D341Med (cell line): ENCODE measurements at regions not wholly inside any gene's neighbourhood (a gene's known extent, or its start where the extent isn't known, plus 50 kb on each side); places are given as distances from the start of the nearest gene placed in this dataset.
"Not testable (repeated sequence)": the region's sequence is repeated elsewhere in the genome, so short reads cannot be mapped to it uniquely, and the experiment has no call there.

Experiments used
- DNase-seq: peaks from one replicate; pipeline ENCODE4 v3.0.0; 2012; ENCODE audit warnings: low spot score

DNA sequence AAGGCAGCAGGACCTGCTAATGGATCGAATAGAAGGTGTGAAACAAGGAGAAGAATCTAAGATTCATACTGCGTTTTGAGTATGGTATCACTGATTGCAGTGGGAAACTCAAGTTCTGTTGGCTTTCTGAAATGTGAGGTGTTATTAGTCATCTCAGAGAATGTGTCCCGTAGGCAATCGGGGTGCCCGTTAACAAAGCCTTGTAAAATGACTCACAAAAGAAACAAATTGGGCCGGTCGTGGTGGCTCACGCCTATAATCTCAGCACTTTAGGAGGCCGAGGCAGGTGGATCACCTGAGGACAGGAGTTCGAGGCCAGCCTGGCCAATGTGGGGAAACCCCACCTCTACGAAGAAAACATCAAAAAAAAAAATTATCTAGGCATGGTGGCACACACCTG, 118.2 kb upstream of the C7orf33 start:
- no peak for DNase-seq

DNA sequence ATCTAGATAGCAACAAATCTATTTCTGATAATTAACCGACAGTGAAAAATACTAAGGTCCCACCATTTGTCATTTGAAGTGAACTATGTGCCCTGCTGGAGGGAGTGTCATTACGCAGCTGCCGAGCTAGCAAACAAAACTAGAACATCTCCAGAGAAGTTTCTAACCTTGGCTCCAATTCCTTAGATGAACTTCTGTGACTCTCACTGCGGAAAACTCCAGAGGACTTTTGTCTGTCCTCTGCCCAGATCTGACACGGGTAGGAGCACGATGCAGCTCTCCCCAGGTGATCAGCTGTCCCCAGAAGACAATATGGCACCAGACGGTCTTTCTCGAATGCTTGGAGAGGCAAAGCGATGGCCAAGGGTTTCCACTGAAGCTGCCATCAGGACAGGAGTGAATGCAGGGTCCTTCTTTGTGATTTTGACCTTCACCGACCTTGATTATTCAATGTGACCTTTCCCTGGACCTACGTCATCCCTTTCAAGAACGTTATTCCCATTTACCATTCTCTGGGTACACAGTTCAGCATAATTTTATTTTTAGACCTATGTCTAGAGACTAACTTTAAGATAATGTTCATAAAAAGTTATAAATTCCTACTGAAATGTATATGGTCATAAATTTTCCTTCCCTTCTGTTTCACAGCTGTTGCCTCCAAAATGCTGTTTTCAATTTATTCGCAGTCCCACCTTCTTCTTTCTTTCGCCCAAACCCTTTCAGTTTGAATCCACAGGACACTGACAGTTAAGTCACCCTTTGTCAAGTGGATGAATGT, 116.7 kb upstream of the C7orf33 start:
- DNase-seq = no peak

DNA sequence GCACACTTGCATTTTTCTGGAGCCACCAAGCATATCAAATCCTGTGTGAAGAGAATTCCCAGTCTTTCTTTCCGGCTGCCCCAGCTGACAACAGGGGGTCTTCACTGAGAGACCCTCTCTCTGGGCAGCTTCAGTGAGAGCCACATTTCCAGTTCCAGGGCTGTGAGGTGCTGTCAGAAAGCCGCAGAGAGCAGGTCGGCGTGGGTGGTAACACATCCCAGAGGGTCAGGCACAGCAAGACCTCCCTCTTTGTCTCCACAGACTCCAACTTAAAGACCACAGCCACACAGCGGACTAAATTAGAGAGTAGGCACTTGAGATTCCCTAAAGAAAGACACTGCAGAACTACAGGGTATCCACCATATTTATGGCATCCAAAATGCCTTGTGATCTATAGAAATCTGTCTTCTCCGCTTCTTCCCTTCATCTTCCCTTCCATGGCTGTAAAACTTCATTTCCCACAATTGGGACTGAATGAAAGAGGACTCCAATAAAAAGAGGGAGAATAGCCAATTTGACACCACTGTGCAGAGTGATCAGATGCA, 116.0 kb upstream of the C7orf33 start:
- DNase-seq = no peak

DNA sequence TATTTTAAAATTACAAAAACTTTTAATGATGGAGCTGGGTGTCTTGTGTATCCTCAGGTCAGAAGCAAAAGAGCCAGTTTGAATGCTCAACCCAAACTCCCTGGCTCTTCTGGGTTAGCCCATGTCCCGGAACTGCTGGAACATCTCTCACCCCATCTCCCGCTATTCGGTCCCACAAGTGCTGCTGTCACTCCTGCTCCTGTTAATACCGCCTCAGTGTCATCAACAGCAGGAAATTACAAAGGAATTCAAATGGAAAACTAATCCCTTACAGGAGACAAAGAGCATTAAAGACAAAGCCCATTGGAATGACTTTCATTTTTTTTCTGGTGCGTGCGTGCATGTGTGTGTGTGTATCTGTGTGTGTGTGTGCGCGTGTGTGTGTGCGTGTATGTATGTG, 112.0 kb upstream of the C7orf33 start:
- DNase-seq = peak; percentile 48

DNA sequence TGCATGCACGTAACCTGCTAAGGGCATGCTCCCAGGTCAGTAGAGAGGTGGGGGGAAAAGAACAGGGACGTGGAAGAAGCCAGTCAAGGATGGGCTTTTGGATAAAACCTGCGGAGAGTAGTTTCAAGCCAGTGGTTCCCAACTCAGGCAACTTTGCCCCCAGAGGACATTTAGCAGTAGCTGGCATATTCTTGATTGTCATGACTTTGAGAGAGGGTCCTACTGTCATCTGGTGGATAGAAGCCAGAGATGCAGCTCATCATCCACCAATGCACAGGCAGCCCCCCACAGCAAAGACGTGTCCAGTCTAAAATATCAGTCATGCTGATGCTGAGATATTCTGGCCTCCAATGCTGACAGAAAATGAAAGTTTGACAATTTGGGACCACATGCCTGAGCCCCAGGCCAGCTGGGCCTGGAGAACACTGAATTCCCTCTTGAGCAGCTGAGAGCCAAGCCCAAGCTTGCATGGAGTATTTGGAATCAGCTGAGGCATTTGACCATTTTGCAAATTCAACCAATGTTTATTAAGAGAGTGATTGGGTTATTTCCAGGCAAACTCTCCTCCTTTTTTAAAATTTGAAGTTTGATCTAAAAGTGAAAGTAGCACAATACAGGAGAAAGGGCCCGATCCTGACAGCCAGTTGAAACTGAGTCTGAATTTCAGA, 110.0 kb upstream of the C7orf33 start:
- no peak for DNase-seq

DNA sequence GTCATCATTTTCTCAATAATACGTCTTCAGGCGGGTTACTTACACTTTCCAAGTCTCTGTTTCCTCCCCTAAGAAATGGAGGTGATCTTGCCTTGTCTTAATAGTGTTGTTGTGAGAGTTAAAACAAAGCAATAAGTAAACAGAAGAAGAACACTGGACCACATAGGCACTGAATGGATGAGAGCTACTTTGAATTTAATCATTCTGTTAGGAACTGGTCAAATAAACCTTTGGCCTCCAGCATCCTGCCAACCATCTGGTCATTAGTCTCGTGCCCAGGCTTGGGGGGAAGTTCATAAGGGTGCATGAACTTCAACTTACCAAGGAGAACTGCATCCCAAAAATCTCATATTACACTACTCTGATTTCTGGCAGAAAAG, 109.4 kb upstream of the C7orf33 start:
- DNase-seq = no peak

DNA sequence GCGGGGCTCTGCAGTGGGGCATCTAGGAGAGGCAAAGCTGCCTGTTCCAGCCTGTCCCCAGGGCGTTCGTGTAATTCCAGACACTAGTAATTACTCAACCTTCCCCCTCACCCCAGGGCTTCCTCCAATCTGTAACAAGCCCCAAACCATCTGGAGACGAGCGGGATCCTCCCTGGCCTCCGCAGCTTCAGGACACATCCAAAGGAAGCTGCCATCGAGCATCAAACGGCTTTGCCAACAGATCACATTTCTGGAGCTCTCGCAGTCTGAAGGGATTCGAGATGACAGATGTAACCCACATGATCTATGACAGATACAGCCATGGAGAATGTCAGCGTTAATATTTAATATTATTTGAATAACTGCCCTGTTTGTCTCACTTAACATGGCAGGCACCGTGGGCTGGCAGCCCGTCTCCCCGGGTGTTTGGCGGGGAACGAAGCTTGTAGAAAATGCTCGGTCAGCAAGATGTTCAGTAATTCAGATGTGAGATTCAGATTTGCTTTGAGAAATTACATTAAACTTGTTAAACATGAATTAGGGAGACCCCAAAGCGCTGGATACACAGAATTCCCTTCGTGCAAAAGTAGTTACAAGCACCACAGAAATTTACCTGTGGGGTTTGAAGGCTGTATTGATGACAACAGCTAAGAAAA, 108.5 kb upstream of the C7orf33 start:
- DNase-seq = peak; percentile 61

DNA sequence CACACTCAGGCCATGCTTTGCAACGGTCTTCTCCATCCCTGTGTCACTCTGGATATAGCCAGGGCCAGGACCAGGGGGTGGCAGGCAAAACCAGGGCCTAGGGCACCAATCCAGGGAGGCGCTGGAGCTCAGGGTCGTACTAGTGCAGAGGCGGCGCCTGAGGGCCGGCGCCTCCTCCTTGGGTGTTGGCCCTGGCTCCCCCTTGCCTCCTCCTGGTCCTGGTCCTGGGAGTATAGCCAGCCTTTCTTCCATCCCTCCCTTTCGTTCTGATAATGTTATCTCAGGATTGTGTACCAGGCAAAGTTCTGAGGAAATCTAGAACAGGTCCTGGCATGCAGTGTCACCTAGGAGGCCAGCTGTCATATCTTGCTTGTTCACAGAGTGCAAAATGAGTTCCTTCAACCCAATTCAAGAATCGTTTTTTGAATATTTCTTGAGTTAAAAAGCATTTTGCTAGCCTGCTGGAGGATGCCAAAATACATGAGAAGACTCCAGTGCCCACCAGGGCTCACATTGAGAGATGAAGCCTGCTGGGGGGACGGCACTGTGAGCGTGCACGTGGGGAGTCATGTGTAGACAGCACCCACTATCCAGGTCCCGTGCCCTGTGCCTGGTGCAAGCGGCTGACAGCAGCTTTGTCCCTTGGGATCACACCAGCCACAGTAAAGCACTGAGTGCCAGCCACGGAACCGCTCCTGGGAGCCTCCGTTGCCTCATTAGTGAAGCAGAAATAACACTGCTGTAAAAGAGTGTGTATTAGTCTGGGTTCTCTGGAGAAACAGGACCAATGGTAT, 106.9 kb upstream of the C7orf33 start:
- DNase-seq = no peak

DNA sequence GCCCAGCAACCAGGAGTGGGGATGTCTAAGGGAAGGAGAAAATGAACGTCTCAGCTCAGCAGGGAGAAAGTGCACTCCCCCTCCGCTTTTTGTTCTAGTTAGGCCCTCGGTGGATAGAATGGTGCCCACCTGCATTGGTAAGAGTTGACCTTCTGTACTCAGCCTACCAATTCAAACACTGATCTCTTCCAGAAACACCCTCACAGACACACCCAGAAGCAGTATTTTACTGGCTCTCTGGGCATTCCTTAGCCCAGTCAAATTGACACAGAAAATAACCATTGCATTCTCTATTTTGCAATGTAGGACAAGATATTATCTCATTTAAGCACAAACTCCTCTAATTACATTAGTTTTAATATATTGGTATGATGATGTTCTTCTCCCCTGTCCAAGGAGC, 106.1 kb upstream of the C7orf33 start:
- DNase-seq = no peak

DNA sequence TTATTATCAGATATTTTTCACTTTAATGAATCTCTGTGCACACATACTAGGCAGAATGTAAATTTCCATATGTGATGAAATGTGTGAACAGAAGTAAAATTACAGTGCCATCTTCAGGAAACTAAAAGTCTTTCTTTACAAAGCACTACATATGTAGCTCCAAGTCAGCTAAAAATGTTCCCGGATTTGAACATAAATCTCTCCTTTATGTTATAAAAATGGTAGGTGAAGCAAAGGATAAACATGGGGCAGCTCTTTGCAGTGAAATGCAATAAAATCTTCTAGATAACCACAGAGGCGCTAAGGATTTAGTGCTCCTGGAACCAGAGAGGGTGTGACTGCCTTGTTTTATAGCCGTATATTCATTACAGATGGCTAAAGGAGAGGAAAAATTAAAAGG, 104.9 kb upstream of the C7orf33 start:
- no peak for DNase-seq

DNA sequence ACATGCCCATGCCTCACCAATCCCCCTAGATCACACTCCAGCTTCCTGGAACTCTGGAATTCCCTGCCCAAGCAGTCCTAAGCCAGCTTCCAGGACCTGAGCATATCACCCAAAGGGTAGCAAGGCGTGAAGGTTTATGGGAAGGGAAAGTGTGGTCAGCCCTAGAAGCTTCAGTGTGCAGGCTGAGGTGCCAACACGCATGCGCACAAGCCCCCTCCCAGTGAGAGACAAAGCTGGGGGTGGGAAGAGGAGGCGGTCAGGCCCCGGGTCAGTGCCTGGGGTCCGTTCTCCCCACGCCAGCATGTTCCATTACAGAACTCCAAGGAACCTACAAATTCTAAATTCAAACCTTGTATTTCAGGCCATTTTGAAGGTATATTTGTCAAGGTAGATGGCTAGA, 103.6 kb upstream of the C7orf33 start:
- no peak for DNase-seq

DNA sequence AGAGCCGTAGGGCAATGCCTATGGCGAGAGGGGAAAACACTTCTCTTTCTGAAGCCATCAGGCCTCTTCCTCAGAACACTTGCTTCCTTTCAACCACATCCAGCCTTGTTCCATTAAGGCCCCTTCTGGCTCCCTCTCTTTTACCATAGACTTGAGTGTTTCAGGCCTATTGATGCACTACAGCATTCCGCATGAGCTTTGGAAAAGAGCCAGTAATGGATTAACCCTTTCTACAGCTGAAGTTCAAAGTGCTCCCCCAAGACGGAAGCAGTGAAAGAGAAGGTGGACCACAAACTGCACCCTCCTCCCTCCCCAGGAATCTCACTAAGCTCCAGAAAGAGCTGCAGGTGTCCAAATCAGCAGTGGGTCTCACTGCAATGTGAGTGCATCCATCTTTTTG, 102.7 kb upstream of the C7orf33 start:
- no peak for DNase-seq

DNA sequence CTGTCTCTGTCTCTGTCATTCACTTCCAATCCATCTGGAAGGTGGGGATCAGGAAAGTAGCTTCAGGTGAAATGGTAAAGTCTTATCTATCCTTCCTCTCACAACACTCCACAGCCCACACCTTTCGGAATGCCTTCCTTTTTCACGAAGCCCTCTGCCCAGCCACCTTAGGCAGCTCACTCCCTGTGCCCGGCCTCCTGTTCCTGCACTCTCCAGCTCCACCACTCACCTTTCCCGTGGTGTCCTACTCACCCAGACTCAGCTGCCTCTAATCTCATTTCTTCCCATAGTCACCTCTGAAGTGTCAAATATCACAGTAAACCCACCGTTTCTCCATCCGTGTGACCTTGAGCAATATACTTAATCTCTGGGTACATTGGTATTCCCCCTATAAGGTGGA, 100.9 kb upstream of the C7orf33 start:
- no peak for DNase-seq

DNA sequence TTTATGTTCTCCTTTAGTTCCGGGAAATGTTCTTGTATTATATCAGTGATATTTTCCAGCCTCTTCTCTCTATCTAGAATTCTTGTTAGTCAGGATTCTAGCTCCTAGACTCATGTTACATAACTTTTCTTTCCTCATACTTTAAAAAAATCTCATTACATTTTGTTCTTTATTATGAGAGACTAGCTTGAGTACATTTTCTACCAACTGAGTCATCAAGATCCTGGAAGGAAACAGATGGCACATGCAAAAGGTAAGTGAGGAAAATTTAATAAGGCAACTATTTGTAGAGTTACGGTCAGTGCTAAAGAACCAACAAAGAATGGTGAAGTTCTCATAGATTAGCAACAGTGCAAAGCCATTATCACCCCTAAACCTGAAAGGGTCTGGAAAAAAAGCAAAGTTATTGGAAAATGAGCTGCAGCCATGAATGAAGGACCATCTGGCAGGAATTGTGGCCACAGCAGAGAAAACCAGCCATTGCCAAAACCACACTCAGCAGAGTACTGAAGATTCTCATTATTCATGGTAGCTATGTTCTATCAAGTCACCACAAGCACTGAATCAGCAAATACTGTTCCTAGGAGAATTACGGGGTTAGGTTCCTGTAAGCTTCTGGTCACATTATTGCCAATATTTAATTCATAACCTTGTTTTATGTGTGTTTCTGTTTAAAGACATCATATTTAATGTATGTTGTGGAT, 98.3 kb upstream of the C7orf33 start:
- DNase-seq = no peak

DNA sequence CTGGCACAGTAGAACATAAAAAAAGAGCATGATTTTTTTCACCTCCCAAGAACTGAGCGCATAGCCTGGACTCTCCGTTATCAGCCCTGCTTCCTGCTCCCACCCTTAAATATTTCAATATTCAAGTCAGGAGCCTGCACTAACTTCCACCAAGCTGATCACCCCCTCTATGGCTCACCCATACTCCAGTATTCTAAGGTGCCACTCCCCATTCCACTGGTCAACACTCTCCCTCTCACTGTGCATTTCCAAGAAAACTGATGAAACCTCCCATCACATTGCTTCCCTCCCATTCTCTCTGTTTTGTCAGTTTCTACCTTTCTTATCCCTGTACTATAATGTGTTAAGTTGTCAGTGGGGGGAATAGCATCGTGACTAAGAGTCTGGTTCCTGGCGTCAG, 95.0 kb upstream of the C7orf33 start:
- DNase-seq = no peak

DNA sequence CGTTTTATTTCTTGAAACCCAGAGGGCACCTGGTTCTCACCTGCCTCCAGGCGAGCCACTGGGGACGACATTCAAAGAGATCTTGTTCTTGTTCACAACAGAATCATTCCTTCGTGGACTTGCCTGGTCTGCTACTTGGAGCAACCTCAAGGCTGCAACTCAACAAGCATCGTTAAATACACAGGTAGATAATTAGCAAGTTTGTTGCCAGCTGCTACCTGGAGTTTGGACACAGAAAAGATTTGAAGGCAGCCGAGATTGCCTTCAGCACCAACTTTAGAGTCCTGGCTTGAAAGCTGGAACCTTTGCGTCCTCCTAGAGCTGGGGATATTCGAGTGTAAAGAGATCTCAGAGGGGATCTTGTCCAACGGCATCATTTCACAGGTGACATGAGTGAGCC, 89.6 kb upstream of the C7orf33 start:
- no peak for DNase-seq

DNA sequence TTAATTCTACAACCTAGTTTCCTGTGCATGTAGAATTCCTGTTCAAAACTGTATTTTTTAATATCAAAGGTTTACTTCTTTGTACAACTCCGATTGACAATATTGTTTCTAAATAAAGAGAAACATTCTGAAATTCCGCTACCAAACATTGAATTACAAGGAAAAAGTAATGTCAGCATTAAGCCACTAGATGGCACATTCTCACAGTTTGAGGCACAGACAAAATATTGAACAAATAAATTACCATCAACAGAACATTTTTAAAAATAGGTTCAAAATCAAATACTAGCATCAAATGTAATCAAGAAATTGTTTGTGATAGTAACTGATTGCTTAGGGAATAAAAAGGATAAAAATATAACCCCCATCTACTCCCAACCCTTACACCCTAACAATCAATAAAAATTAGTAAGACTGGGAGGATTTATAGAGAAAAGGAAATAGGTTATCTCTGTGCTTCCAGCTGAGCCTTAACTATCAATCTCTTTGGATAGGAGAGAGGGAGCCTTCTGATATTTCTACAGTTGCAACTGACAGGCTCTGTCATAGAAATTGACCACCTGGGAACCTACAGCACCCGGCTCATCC, 86.6 kb upstream of the C7orf33 start:
- no peak for DNase-seq

DNA sequence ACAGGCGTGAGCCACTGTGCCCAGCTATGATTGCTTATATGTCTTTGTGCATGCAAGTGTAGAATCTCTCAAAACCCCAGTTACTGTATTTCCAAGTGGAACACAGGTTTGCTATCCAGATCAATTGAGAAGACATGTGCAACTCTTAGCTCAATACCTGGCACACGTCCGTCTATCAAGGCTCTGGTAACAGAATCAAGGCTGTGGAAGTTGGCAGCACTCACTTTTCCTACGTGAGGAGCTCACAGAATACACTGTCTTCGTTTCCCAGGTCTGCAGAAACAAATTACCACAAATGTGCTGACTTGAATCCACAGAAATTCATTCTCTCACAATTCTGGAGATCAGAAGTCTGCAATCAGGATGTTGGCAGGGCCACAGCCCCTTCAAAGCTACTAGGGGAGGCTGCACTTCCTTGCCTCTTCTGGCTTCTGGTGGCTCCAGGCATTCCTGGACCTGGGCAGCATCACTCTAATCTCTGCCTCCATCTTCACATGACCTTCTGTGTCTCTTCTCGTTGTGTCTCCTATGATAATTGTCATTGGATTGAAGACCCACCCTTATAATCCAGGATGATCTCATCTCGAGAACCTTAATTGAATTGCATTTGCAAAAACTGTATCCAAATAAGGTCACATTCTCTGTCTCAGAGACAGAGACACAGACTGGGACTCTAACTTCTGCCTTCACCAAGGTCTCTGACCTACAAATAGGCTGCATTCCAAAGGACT, 84.8 kb upstream of the C7orf33 start:
- DNase-seq = no peak

DNA sequence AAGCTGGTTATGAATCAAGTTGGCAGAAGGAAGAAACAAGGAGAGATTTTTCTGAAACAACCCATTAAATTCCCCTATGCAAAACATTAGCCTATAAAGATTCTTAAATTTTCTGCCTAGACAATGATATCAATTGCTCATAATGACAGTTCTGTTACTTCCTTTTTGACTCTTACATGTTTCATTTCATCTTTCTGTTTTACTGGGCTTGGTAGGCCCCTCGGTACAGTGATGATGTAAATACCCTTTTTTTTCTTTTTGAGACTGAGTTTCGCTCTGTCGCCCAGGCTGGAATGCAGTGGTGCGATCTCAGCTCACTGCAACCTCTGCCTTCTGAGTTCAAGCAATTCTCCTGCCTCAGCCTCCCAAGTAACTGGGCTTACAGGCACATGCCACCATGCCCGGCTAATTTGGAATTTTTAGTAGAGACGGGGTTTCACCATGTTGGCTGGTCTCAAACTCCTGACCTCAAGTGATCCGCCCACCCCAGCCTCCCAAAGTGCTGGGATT, 83.4 kb upstream of the C7orf33 start:
- not testable (repeated sequence) for DNase-seq

DNA sequence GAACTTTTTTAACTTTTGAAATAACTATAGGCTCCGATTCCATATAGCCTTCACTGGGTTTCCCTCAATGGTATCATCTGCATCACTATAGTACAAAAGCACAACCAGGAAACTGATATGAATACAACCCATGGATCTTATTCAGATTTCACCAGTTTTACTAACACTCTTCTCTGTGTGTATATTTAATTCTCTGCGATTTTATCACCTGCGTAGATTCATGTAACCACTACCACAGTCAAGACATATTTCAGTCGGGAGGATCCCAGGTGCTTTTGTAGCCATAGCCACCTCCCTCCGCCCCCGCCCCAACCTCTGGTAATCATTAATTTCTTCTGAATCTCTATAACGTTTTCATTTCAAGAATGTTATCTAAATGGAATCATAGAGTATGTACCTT, 82.8 kb upstream of the C7orf33 start:
- DNase-seq = no peak
